HCT116 (cell line): ENCODE measurements at regions not wholly inside any gene's neighbourhood (a gene's known extent, or its start where the extent isn't known, plus 50 kb on each side); places are given as distances from the start of the nearest gene placed in this dataset.

Experiments used
- ATAC-seq: fragments of 200-7000 bp; cut with Tn5 transposase; 2 replicates; pipeline ENCODE4 v1.9.1; 2020; ENCODE audit warnings: mild to moderate bottlenecking, moderate library complexity
- BruUV-seq: library from RNA; stranded (reverse); fragments of 400-500 nt; replicated peaks from 2 replicates; lab custom pipeline; 2021; lab: Mats Ljungman, UMichigan
- CTCF ChIA-PET: fragments of 300-600 bp; sonication (Branson Sonifier 250); formaldehyde crosslinking; loops from one replicate; lab custom pipeline; 2021; ENCODE audit warnings: antibody characterized with exemption; lab: Charles Lee
- POLR2A ChIA-PET: fragments of 300-600, 350-600 bp; sonication (Branson Sonifier 250); formaldehyde crosslinking; loops from one replicate; lab custom pipeline; 2021; ENCODE audit warnings: antibody characterized with exemption; lab: Charles Lee
- RAD21 ChIA-PET, 2 experiments: fragments of 300-600 bp; sonication (Branson Sonifier 250); formaldehyde crosslinking; loops; one replicate each; lab custom pipeline; 2023; ENCODE audit warnings: low total read pairs in 2 of 2; ENCODE audit not compliant: uncharacterized antibody in 2 of 2, unreplicated experiment in 2 of 2, low non-redundant PET in 1 of 2; lab: Charles Lee
- DNase-seq: peaks from one replicate; pipeline ENCODE4 v3.0.0-alpha.2; 2010; ENCODE audit warnings: low read depth, low spot score
- H2AFZ ChIP-seq: fragments of 200-600 bp; shearing (Covaris generic), sonication (generic); 2 replicates; pipeline ENCODE4 v1.6.1; 2017; ENCODE audit warnings: low read depth, mixed run types, mixed read lengths, antibody characterized with exemption, low read length; ENCODE audit not compliant: poor library complexity, severe bottlenecking
- H3K27ac ChIP-seq: 2 replicates; pipeline ENCODE4 v1.5.1; 2012; ENCODE audit warnings: low read depth, low read length
- H3K27me3 ChIP-seq: fragments of 200-600 bp; sonication (generic); 2 replicates; pipeline ENCODE4 v1.6.1; 2016; ENCODE audit warnings: mixed run types, low read length, mixed read lengths; ENCODE audit not compliant: insufficient read depth
- H3K36me3 ChIP-seq, 2 experiments: fragments of 200-500 bp in 1 of 2; fragments of 200-600 bp in 1 of 2; sonication (Bioruptor generic) in 1 of 2; sonication (generic) in 1 of 2; 2 replicates each; pipeline versions ENCODE4 v1.5.1 to v1.6.1; 2014 to 2016; ENCODE audit warnings: low read length in 2 of 2, inconsistent platforms in 1 of 2, mixed read lengths in 1 of 2, mixed run types in 1 of 2; ENCODE audit not compliant: insufficient read depth in 2 of 2, control insufficient read depth in 1 of 2
- H3K4me1 ChIP-seq, 2 experiments: fragments of 200-600 bp in 1 of 2; sonication (generic) in 1 of 2; 2 replicates each; pipeline versions ENCODE4 v1.5.1 to v1.6.1; 2012 to 2017; ENCODE audit warnings: low read length in 2 of 2, inconsistent platforms in 1 of 2, mild to moderate bottlenecking in 1 of 2, mixed read lengths in 1 of 2, mixed run types in 1 of 2, moderate library complexity in 1 of 2; ENCODE audit not compliant: insufficient read depth in 2 of 2, control insufficient read depth in 1 of 2
- H3K4me2 ChIP-seq: fragments of 200-600 bp; sonication (generic); 2 replicates; pipeline ENCODE4 v1.6.1; 2017; ENCODE audit warnings: mixed run types, low read length, mixed read lengths
- H3K4me3 ChIP-seq, 2 experiments: fragments of 200-600 bp in 1 of 2; sonication (generic) in 1 of 2; replicated peaks in 1 of 2; 2 replicates each; pipeline ENCODE4 v1.5.1; 2011 to 2016; ENCODE audit warnings: low read length in 2 of 2, control low read depth in 1 of 2, low read depth in 1 of 2, mild to moderate bottlenecking in 1 of 2, mixed read lengths in 1 of 2, mixed run types in 1 of 2
- H3K79me2 ChIP-seq: fragments of 200-600 bp; sonication (generic); 2 replicates; pipeline ENCODE4 v1.6.1; 2017; ENCODE audit warnings: mild to moderate bottlenecking, mixed run types, low read length, moderate library complexity, mixed read lengths; ENCODE audit not compliant: insufficient read depth
- H3K9ac ChIP-seq: fragments of 200-600 bp; sonication (generic); 2 replicates; pipeline ENCODE4 v1.6.1; 2016; ENCODE audit warnings: low read length, mixed read lengths
- H3K9me2 ChIP-seq: fragments of 200-600 bp; sonication (generic), shearing (Covaris generic); 2 replicates; pipeline ENCODE4 v1.6.1; 2017; ENCODE audit warnings: mixed run types, mild to moderate bottlenecking, moderate library complexity; ENCODE audit not compliant: insufficient read depth
- H3K9me3 ChIP-seq, 2 experiments: fragments of 200-500 bp in 1 of 2; fragments of 200-600 bp in 1 of 2; sonication (Bioruptor generic) in 1 of 2; sonication (generic) in 1 of 2; 2 replicates each; pipeline ENCODE4 v1.6.1; 2014 to 2017; ENCODE audit warnings: low read length in 2 of 2, mixed read lengths in 2 of 2, inconsistent platforms in 1 of 2, low read depth in 1 of 2, mild to moderate bottlenecking in 1 of 2, mixed run types in 1 of 2, moderate library complexity in 1 of 2; ENCODE audit not compliant: control insufficient read depth in 1 of 2, insufficient read depth in 1 of 2
- H4K20me1 ChIP-seq: fragments of 200-600 bp; sonication (generic), shearing (Covaris generic); 2 replicates; pipeline ENCODE4 v1.6.1; 2017; ENCODE audit warnings: mixed run types, mild to moderate bottlenecking, moderate library complexity; ENCODE audit not compliant: insufficient read depth
- CBX3 ChIP-seq: IDR thresholded peaks from 2 replicates; pipeline ENCODE4 v1.6.1; 2012; ENCODE audit warnings: low read depth
- ELF1 ChIP-seq: IDR thresholded peaks from 2 replicates; pipeline ENCODE4 v1.6.1; 2012; ENCODE audit warnings: low read depth, borderline replicate concordance
- EZH2 ChIP-seq: fragments of 200-600 bp; sonication (generic); IDR thresholded peaks from 2 replicates; pipeline ENCODE4 v1.6.1; 2017; ENCODE audit warnings: antibody characterized with exemption, mixed run types
- JUND ChIP-seq: IDR thresholded peaks from 2 replicates; pipeline ENCODE4 v1.6.1; 2012
- POLR2AphosphoS5 ChIP-seq: IDR thresholded peaks from 2 replicates; pipeline ENCODE4 v1.6.1; 2011; ENCODE audit warnings: mild to moderate bottlenecking, low read depth, low read length, moderate library complexity
- SIN3A ChIP-seq: IDR thresholded peaks from 2 replicates; pipeline ENCODE4 v1.6.1; 2012; ENCODE audit warnings: low read depth
- SP1 ChIP-seq: IDR thresholded peaks from 2 replicates; pipeline ENCODE4 v1.6.1; 2012; ENCODE audit warnings: low read depth
- intact Hi-C: fragments of 100-400 bp; cut with micrococcal nuclease; formaldehyde crosslinking; loops from 2 replicates; pipeline ENCODE4 v1.10.0; 2022
- TF ChIP-seq, protein P1 (sequence below), 3 experiments: fragments of 200-600 bp in 1 of 3; sonication (generic) in 1 of 3; IDR thresholded peaks in 2 of 3; conservative IDR thresholded peaks in 1 of 3; 2 replicates each; pipeline ENCODE4 v1.5.1; 2012 to 2017; ENCODE audit warnings: low read depth in 2 of 3, low read length in 2 of 3, antibody characterized with exemption in 1 of 3, borderline replicate concordance in 1 of 3, control low read depth in 1 of 3, mild to moderate bottlenecking in 1 of 3, mixed read lengths in 1 of 3, mixed run types in 1 of 3, moderate library complexity in 1 of 3; ENCODE audit not compliant: insufficient read depth in 1 of 3

DNA sequence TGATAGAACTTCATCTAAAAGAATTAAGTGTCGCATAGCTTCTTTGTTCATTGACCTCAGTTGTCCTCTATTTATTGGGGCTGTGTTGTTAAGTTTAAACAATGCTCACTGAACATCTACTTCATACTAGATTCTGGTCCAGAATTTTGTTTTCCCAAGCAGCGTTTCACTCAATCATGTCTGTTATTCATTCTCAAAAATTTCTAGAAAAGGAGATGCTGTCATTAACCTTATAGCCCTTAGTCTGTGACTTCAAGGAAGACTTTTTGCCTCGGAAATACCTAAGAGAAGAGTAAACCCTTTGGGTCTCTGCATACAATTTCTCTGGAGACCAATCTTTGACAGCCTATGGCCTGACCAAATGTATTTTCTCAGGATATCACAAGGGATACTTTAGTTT is 171.7 kb downstream of the FGF1 start:
- H3K27ac ChIP-seq, result no peak overlapping the region
- no peaks in the 10 kb centered on the region for H3K27me3 ChIP-seq
- no peak overlapping the region for H3K4me3 ChIP-seq
- no peaks in the 10 kb centered on the region for H3K9me3 ChIP-seq
- POLR2A ChIA-PET, result no interaction called here
- H3K4me1 ChIP-seq, result peaks cover 12 to 17% of the 10 kb centered on the region in 2 experiments; a peak in 3 of 4 replicates
- H3K4me2 ChIP-seq, result no peak overlapping the region
- BruUV-seq, result no TSS peak
- RAD21 ChIA-PET, result no interaction called here
- CTCF ChIA-PET, result no interaction called here
- H2AFZ ChIP-seq, result no peak overlapping the region
- no peaks in the 10 kb centered on the region for H3K9me2 ChIP-seq
- intact Hi-C loops, result no loop called here
- no peaks in the 10 kb centered on the region for H3K79me2 ChIP-seq
- TF ChIP-seq POLR2AphosphoS5 (no peak), CBX3 (no peak), JUND (no peak), ELF1 (no peak), SP1 (no peak), SIN3A (no peak), EZH2 (no peak)
- TF ChIP-seq, protein P1, sequence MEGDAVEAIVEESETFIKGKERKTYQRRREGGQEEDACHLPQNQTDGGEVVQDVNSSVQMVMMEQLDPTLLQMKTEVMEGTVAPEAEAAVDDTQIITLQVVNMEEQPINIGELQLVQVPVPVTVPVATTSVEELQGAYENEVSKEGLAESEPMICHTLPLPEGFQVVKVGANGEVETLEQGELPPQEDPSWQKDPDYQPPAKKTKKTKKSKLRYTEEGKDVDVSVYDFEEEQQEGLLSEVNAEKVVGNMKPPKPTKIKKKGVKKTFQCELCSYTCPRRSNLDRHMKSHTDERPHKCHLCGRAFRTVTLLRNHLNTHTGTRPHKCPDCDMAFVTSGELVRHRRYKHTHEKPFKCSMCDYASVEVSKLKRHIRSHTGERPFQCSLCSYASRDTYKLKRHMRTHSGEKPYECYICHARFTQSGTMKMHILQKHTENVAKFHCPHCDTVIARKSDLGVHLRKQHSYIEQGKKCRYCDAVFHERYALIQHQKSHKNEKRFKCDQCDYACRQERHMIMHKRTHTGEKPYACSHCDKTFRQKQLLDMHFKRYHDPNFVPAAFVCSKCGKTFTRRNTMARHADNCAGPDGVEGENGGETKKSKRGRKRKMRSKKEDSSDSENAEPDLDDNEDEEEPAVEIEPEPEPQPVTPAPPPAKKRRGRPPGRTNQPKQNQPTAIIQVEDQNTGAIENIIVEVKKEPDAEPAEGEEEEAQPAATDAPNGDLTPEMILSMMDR (IDR thresholded peaks at IDR 0.05 in 2 of 3, conservative IDR thresholded peaks at IDR 0.05 in 1 of 3; ENCODE audit: borderline replicate concordance in 1 of 3, insufficient read depth in 1 of 3, low read depth in 2 of 3, low read length in 2 of 3), result no peak
- H3K9ac ChIP-seq, result no peak overlapping the region
- ATAC-seq, result no peak
- H3K36me3 ChIP-seq, result no peaks in the 10 kb centered on the region
- H4K20me1 ChIP-seq, result no peaks in the 10 kb centered on the region
- DNase-seq, result no peak
